ENCODE measurements at regions not wholly inside any gene's neighbourhood (a gene's known extent, or its start where the extent isn't known, plus 50 kb on each side); places are given as distances from the start of the nearest gene placed in this dataset.

GRCh38 chr18:65425366-65425765 lies 325.4 kb upstream of the CDH7 start:
- H3K36me3 ChIP-seq (ENCODE audit: insufficient read depth, low read length), result no peaks in the 10 kb centered on the region
- H3K9me2 ChIP-seq (ENCODE audit: insufficient read depth, low read length), result no peaks in the 10 kb centered on the region
- H2AFZ ChIP-seq (ENCODE audit: low read depth, low read length), result no peak overlapping the region
- no peaks in the 10 kb centered on the region for H3K27me3 ChIP-seq (ENCODE audit: insufficient read depth, low read depth, low read length)
- no peak overlapping the region for H3K9ac ChIP-seq (ENCODE audit: low read length)
- no peak for TF ChIP-seq EZH2 (IDR thresholded peaks at IDR 0.05; ENCODE audit: borderline replicate concordance, insufficient read depth, low read length, poor library complexity, severe bottlenecking)
- TF ChIP-seq POLR2AphosphoS5 (IDR thresholded peaks at IDR 0.05), result no peak
- no peak for TF ChIP-seq RAD21 (conservative IDR thresholded peaks at IDR 0.05)
- TF ChIP-seq REST (IDR thresholded peaks at IDR 0.05; ENCODE audit: borderline replicate concordance), result no peak
- no peak for TF ChIP-seq TAF1 (IDR thresholded peaks at IDR 0.05; ENCODE audit: low read depth)
- H3K9me3 ChIP-seq (ENCODE audit: low read length), result no peaks in the 10 kb centered on the region
- no peak overlapping the region for H3K4me2 ChIP-seq (ENCODE audit: low read length)
- no peaks in the 10 kb centered on the region for H4K20me1 ChIP-seq (ENCODE audit: insufficient read depth)
- no peaks in the 10 kb centered on the region for H3F3A ChIP-seq (ENCODE audit: insufficient read depth, low read length, poor library complexity, severe bottlenecking)
- H3K4me3 ChIP-seq (ENCODE audit: low read length), result no peak overlapping the region
- H3K79me2 ChIP-seq (replicated peaks; ENCODE audit: insufficient read depth, low read length), result no peaks in the 10 kb centered on the region
- no peak overlapping the region for H3K27ac ChIP-seq (ENCODE audit: low read length)

- TF ChIP-seq EZH2 (IDR thresholded peaks at IDR 0.05; ENCODE audit: borderline replicate concordance, insufficient read depth, low read length, poor library complexity, severe bottlenecking) (no peak), TAF1 (IDR thresholded peaks at IDR 0.05; ENCODE audit: low read depth) (no peak), EP300 (conservative IDR thresholded peaks at IDR 0.05; ENCODE audit: poor library complexity, severe bottlenecking) (no peak), MXI1 (conservative IDR thresholded peaks at IDR 0.05; ENCODE audit: poor library complexity, severe bottlenecking) (no peak), CTCF (IDR thresholded peaks at IDR 0.05; ENCODE audit: poor library complexity, severe bottlenecking) (no peak), SMC3 (conservative IDR thresholded peaks at IDR 0.05; ENCODE audit: poor library complexity) (no peak), REST (IDR thresholded peaks at IDR 0.05; ENCODE audit: borderline replicate concordance) (no peak), POLR2AphosphoS5 (IDR thresholded peaks at IDR 0.05) (no peak), RAD21 (conservative IDR thresholded peaks at IDR 0.05) (no peak)
- Histone ChIP-seq H3K27me3 (ENCODE audit: insufficient read depth, low read depth, low read length) (no peaks in the 10 kb centered on the region), H3K9me3 (ENCODE audit: low read length) (no peaks in the 10 kb centered on the region)
These were observed 327.0 kb upstream of the CDH7 start for GRCh38 chr18:65423776-65424175.

More at GRCh38 chr18:65423776-65424175, 327.0 kb upstream of the CDH7 start:
- Histone ChIP-seq H4K20me1 (ENCODE audit: insufficient read depth) (no peaks in the 10 kb centered on the region), H2AFZ (ENCODE audit: low read depth, low read length) (no peak overlapping the region), H3K9me2 (ENCODE audit: insufficient read depth, low read length) (no peaks in the 10 kb centered on the region), H3K36me3 (ENCODE audit: insufficient read depth, low read length) (no peaks in the 10 kb centered on the region), H3K4me2 (ENCODE audit: low read length) (no peak overlapping the region), H3F3A (ENCODE audit: insufficient read depth, low read length, poor library complexity, severe bottlenecking) (no peaks in the 10 kb centered on the region), H3K79me2 (replicated peaks; ENCODE audit: insufficient read depth, low read length) (no peaks in the 10 kb centered on the region), H3K4me3 (ENCODE audit: low read length) (no peak overlapping the region), H3K9ac (ENCODE audit: low read length) (no peak overlapping the region), H3K27ac (ENCODE audit: low read length) (no peak overlapping the region)

Data from neural cell (in vitro differentiated cells).